HepG2 (cell line): ENCODE measurements at regions not wholly inside any gene's neighbourhood (a gene's known extent, or its start where the extent isn't known, plus 50 kb on each side); places are given as distances from the start of the nearest gene placed in this dataset.

ENCODE experiments used
- ESRRA ChIP-seq: sonication (generic); formaldehyde crosslinking; IDR thresholded peaks from 2 replicates; pipeline ENCODE4 v1.5.1; 2020; ENCODE audit warnings: mild to moderate bottlenecking, low read depth, missing genetic modification reagents
- NR2C2 ChIP-seq: sonication (generic); formaldehyde crosslinking; IDR thresholded peaks from 2 replicates; pipeline ENCODE4 v1.4.0; 2020; ENCODE audit warnings: missing genetic modification reagents, mild to moderate bottlenecking, moderate library complexity, borderline replicate concordance
- TF ChIP-seq, protein P1 (sequence below): IDR thresholded peaks from 2 replicates; pipeline ENCODE4 v1.6.1; 2016; ENCODE audit warnings: low read depth, control low read depth
- TF ChIP-seq, protein P2 (sequence below): sonication (generic); formaldehyde crosslinking; IDR thresholded peaks from 2 replicates; pipeline ENCODE4 v1.4.0; 2020; ENCODE audit warnings: missing genetic modification reagents, borderline replicate concordance
- TF ChIP-seq, protein P3 (sequence below): sonication (generic); formaldehyde crosslinking; IDR thresholded peaks from 2 replicates; pipeline ENCODE4 v1.4.0; 2020; ENCODE audit warnings: missing genetic modification reagents
- TF ChIP-seq, protein P4 (sequence below): sonication (generic); formaldehyde crosslinking; IDR thresholded peaks from 2 replicates; pipeline ENCODE4 v1.8.1; 2022; ENCODE audit warnings: mild to moderate bottlenecking, missing genetic modification reagents
- TF ChIP-seq, protein P5 (sequence below): IDR thresholded peaks from 2 replicates; pipeline ENCODE4 v1.6.1; 2016; ENCODE audit warnings: missing biosample characterization, missing genetic modification reagents, low read depth
- TF ChIP-seq, protein P6 (sequence below): IDR thresholded peaks from 2 replicates; pipeline ENCODE4 v1.6.1; 2016; ENCODE audit warnings: low read depth

DNA sequence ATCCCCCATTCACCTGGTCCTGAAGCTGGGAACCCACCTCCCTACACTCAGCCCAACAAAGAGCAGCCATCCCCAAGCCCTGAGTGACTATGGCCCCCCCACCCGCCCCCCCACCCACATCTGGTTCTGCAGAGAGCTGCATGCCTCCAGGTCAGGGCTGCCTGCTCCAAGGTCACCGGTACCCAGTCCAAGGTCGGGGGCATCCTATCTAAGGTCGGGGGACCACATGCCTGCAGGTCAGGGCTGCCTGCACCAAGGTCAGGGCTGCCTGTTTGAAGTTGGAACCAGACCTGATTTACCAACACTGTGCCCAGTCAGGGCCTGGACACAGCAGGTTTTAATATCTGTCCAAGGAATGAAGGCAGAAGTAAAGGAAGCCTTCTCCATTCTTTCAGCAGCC, 66.1 kb upstream of the GPC1 start (continued):
- TF ChIP-seq, protein P1, sequence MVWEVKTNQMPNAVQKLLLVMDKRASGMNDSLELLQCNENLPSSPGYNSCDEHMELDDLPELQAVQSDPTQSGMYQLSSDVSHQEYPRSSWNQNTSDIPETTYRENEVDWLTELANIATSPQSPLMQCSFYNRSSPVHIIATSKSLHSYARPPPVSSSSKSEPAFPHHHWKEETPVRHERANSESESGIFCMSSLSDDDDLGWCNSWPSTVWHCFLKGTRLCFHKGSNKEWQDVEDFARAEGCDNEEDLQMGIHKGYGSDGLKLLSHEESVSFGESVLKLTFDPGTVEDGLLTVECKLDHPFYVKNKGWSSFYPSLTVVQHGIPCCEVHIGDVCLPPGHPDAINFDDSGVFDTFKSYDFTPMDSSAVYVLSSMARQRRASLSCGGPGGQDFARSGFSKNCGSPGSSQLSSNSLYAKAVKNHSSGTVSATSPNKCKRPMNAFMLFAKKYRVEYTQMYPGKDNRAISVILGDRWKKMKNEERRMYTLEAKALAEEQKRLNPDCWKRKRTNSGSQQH (CRISPR knock-in tag): no peak
- TF ChIP-seq, protein P2, sequence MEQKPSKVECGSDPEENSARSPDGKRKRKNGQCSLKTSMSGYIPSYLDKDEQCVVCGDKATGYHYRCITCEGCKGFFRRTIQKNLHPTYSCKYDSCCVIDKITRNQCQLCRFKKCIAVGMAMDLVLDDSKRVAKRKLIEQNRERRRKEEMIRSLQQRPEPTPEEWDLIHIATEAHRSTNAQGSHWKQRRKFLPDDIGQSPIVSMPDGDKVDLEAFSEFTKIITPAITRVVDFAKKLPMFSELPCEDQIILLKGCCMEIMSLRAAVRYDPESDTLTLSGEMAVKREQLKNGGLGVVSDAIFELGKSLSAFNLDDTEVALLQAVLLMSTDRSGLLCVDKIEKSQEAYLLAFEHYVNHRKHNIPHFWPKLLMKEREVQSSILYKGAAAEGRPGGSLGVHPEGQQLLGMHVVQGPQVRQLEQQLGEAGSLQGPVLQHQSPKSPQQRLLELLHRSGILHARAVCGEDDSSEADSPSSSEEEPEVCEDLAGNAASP (CRISPR knock-in tag): peak; percentile 12; the same call in 1 of the 2 replicates
- TF ChIP-seq, protein P3, sequence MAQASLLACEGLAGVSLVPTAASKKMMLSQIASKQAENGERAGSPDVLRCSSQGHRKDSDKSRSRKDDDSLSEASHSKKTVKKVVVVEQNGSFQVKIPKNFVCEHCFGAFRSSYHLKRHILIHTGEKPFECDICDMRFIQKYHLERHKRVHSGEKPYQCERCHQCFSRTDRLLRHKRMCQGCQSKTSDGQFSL (CRISPR knock-in tag): peak; percentile 61; the same call in 1 of the 2 replicates
- TF ChIP-seq NR2C2 (CRISPR knock-in tag) (peak; percentile 44), ESRRA (peak; percentile 94)
- TF ChIP-seq, protein P4, sequence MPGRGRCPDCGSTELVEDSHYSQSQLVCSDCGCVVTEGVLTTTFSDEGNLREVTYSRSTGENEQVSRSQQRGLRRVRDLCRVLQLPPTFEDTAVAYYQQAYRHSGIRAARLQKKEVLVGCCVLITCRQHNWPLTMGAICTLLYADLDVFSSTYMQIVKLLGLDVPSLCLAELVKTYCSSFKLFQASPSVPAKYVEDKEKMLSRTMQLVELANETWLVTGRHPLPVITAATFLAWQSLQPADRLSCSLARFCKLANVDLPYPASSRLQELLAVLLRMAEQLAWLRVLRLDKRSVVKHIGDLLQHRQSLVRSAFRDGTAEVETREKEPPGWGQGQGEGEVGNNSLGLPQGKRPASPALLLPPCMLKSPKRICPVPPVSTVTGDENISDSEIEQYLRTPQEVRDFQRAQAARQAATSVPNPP (CRISPR knock-in tag): no peak
- TF ChIP-seq, protein P5, sequence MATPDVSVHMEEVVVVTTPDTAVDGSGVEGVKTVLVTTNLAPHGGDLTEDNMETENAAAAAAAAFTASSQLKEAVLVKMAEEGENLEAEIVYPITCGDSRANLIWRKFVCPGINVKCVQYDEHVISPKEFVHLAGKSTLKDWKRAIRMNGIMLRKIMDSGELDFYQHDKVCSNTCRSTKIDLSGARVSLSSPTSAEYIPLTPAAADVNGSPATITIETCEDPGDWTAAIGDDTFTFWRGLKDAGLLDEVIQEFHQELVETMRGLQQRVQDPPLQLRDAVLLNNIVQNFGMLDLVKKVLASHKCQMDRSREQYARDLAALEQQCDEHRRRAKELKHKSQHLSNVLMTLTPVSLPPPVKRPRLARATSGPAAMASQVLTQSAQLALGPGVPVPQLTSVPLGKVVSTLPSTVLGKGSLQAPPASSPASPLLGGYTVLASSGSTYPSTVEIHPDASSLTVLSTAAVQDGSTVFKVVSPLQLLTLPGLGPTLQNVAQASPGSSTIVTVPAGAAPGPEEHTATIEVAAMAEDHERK (CRISPR knock-in tag): no peak
- TF ChIP-seq, protein P6, sequence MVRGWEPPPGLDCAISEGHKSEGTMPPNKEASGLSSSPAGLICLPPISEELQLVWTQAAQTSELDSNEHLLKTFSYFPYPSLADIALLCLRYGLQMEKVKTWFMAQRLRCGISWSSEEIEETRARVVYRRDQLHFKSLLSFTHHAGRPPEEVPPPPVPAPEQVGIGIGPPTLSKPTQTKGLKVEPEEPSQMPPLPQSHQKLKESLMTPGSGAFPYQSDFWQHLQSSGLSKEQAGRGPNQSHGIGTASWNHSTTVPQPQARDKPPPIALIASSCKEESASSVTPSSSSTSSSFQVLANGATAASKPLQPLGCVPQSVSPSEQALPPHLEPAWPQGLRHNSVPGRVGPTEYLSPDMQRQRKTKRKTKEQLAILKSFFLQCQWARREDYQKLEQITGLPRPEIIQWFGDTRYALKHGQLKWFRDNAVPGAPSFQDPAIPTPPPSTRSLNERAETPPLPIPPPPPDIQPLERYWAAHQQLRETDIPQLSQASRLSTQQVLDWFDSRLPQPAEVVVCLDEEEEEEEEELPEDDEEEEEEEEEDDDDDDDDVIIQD: no peak
